MCF 10A (cell line): ENCODE measurements at regions not wholly inside any gene's neighbourhood (a gene's known extent, or its start where the extent isn't known, plus 50 kb on each side); places are given as distances from the start of the nearest gene placed in this dataset.

Source experiments
- BruUV-seq: library from RNA; stranded (reverse); fragments of 400-500 nt; replicated peaks from 2 replicates; lab custom pipeline; 2021; lab: Mats Ljungman, UMichigan
- CTCF ChIA-PET: fragments of 300-600 bp; sonication (Branson Sonifier 250); formaldehyde crosslinking; extraction: SDS; loops from one replicate; lab custom pipeline; 2021; ENCODE audit warnings: antibody characterized with exemption, inconsistent platforms; lab: Yijun Ruan, JAX
- POLR2A ChIA-PET: fragments of 300-600, 350-650 bp; sonication (Branson Sonifier 250); formaldehyde crosslinking; extraction: SDS; loops from one replicate; lab custom pipeline; 2020; ENCODE audit warnings: antibody characterized with exemption, inconsistent platforms; lab: Yijun Ruan, JAX
- DNase-seq: peaks from one replicate; pipeline ENCODE4 v3.0.0-alpha.2; 2018; ENCODE audit not compliant: unreplicated experiment
- H3K27ac Mint-ChIP-seq: one replicate; pipeline ENCODE4 v1.8.0; 2022; ENCODE audit warnings: mild to moderate bottlenecking, low read depth, mixed read lengths; ENCODE audit not compliant: unreplicated experiment
- H3K27me3 Mint-ChIP-seq: one replicate; pipeline ENCODE4 v1.8.0; 2022; ENCODE audit warnings: mixed read lengths; ENCODE audit not compliant: insufficient read depth, unreplicated experiment
- H3K36me3 Mint-ChIP-seq: one replicate; pipeline ENCODE4 v1.8.0; 2022; ENCODE audit warnings: mild to moderate bottlenecking, moderate library complexity, mixed read lengths; ENCODE audit not compliant: insufficient read depth, unreplicated experiment
- H3K4me1 Mint-ChIP-seq: one replicate; pipeline ENCODE4 v1.8.0; 2022; ENCODE audit warnings: mixed read lengths; ENCODE audit not compliant: insufficient read depth, unreplicated experiment
- H3K4me3 Mint-ChIP-seq: one replicate; pipeline ENCODE4 v1.8.0; 2022; ENCODE audit warnings: mild to moderate bottlenecking, moderate library complexity, mixed read lengths; ENCODE audit not compliant: unreplicated experiment
- H3K9me3 Mint-ChIP-seq: one replicate; pipeline ENCODE4 v1.8.0; 2022; ENCODE audit warnings: mixed read lengths; ENCODE audit not compliant: unreplicated experiment
- intact Hi-C: fragments of 100-400 bp; cut with micrococcal nuclease; formaldehyde crosslinking; loops from 2 replicates; pipeline ENCODE4 v1.14.1; 2022
- TF ChIP-seq, protein P1 (sequence below): fragments of 200-600 bp; IDR thresholded peaks from one replicate; pipeline ENCODE4 v1.8.0; 2022; ENCODE audit warnings: antibody characterized with exemption, mild to moderate bottlenecking; ENCODE audit not compliant: unreplicated experiment

DNA sequence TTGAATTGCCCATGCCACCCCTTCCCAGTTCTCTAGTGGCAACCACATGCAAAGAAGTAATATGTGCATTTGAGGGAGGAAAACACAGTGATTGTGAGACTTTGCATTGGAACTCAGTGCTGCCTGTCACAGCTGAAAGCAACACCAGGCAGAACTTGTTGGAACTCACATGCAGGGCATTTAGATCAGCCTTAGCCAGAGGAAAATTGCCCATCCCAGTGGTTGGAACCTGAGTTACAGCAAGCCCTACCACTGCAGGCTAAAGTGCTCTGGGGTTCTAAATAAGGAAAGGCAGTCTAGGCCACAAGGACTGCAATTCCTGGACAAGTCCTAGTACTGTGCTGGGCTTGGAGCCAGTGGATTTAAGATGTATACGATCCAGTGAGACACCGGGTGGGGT lies 245.3 kb upstream of the UFL1 start:
- no peak overlapping the region for H3K27ac Mint-ChIP-seq
- ChIA-PET POLR2A (no interaction called here), CTCF (no interaction called here)
- no peaks in the 10 kb centered on the region for H3K36me3 Mint-ChIP-seq
- intact Hi-C loops, result no loop called here
- no peaks in the 10 kb centered on the region for H3K27me3 Mint-ChIP-seq
- no peak for DNase-seq
- BruUV-seq, result no TSS peak
- H3K4me1 Mint-ChIP-seq, result no peaks in the 10 kb centered on the region
- TF ChIP-seq, protein P1, sequence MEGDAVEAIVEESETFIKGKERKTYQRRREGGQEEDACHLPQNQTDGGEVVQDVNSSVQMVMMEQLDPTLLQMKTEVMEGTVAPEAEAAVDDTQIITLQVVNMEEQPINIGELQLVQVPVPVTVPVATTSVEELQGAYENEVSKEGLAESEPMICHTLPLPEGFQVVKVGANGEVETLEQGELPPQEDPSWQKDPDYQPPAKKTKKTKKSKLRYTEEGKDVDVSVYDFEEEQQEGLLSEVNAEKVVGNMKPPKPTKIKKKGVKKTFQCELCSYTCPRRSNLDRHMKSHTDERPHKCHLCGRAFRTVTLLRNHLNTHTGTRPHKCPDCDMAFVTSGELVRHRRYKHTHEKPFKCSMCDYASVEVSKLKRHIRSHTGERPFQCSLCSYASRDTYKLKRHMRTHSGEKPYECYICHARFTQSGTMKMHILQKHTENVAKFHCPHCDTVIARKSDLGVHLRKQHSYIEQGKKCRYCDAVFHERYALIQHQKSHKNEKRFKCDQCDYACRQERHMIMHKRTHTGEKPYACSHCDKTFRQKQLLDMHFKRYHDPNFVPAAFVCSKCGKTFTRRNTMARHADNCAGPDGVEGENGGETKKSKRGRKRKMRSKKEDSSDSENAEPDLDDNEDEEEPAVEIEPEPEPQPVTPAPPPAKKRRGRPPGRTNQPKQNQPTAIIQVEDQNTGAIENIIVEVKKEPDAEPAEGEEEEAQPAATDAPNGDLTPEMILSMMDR, result no peak
- no peak overlapping the region for H3K4me3 Mint-ChIP-seq
- H3K9me3 Mint-ChIP-seq, result peaks cover 9% of the 10 kb centered on the region

DNA sequence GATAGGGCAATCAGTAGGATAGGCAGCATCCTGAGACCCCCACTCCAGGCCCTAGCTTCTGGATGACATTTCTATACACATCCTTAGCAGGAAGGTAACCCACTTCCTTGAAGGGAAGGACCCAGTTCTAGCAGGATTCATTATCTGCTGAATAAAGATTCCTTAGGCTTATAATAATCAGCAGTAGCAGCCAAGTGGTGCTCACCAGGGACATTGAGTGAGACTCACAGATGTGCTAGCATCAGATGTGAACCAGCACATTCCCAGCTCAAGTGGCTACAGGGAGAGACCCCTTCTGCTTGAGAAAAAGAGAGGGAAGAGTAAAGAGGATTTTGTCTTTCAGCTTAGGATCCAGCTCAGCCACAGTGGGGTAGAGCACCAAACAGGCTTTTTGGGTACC lies 244.8 kb upstream of the UFL1 start:
- no peak overlapping the region for H3K27ac Mint-ChIP-seq
- peaks cover 9% of the 10 kb centered on the region for H3K9me3 Mint-ChIP-seq
- CTCF ChIA-PET, result no interaction called here
- POLR2A ChIA-PET, result no interaction called here
- H3K36me3 Mint-ChIP-seq, result no peaks in the 10 kb centered on the region
- H3K4me1 Mint-ChIP-seq, result no peaks in the 10 kb centered on the region
- no peak overlapping the region for H3K4me3 Mint-ChIP-seq
- DNase-seq, result no peak
- TF ChIP-seq, protein P1, result no peak
- intact Hi-C loops, result no loop called here
- no peaks in the 10 kb centered on the region for H3K27me3 Mint-ChIP-seq
- BruUV-seq, result no TSS peak

DNA sequence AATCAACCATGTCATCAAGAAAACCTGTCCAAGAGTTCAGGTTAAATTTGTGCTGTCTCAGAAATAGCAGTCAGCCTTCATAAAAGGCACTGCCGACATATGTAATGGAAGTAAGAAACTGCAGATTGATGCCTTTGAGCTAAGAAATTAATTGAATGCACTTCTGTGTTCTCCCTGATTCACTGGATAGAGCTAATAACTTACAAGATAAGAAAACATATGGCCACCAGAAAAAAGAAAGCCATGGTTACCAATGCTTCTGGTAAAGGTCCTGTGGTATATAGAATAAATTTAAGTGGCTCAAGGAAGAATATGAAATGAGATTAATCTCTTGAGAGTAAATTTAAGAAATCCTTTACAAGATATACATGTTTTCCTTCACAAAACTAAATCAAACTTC lies 242.5 kb upstream of the UFL1 start:
- no TSS peak for BruUV-seq
- Mint-ChIP-seq H3K4me3 (no peak overlapping the region), H3K36me3 (no peaks in the 10 kb centered on the region), H3K4me1 (no peaks in the 10 kb centered on the region), H3K9me3 (no peaks in the 10 kb centered on the region), H3K27me3 (no peaks in the 10 kb centered on the region), H3K27ac (no peak overlapping the region)
- ChIA-PET CTCF (no interaction called here), POLR2A (no interaction called here)
- intact Hi-C loops, result no loop called here
- TF ChIP-seq, protein P1, result no peak
- DNase-seq, result no peak

DNA sequence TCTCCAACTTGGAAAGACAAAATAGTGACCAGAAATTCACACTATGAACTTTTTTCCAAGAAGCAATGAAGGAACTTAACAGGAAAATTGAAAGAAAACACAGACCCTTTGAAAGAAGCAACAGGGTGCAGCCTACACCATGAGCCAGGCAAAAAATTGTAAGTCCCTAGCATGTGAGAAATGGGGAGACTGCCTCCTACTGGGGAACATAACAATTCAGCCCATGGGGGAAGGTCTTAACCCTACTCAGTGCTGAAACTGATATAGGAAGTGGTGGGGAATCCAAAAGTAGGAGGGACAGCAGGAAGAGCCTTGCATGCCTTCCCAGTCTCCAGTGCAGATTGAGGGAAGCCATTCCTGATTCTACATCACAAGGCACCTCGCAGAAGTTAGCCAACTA lies 235.1 kb upstream of the UFL1 start:
- Mint-ChIP-seq H3K27me3 (no peaks in the 10 kb centered on the region), H3K4me3 (no peak overlapping the region), H3K9me3 (peaks cover 8% of the 10 kb centered on the region), H3K36me3 (no peaks in the 10 kb centered on the region), H3K27ac (no peak overlapping the region), H3K4me1 (no peaks in the 10 kb centered on the region)
- TF ChIP-seq, protein P1, result no peak
- no peak for DNase-seq
- intact Hi-C loops, result no loop called here
- ChIA-PET POLR2A (no interaction called here), CTCF (no interaction called here)
- BruUV-seq, result no TSS peak
